ENCODE measurements at regions not wholly inside any gene's neighbourhood (a gene's known extent, or its start where the extent isn't known, plus 50 kb on each side); places are given as distances from the start of the nearest gene placed in this dataset.

- H3K36me3 ChIP-seq = no peaks in the 10 kb centered on the region
- in situ Hi-C loops (cut with MboI; ENCODE audit: low pct_ligation_motif_present in 1 of 4, low pct_unique_long_range_greater_than_20kb in 1 of 4, low sequenced_read_pairs in 3 of 4) (no loop called here), intact Hi-C loops (cut with DNase I; ENCODE audit: low total_unique reads) (no loop called here)
- H3K27me3 ChIP-seq = no peaks in the 10 kb centered on the region
- 77 to 81% methylated on average over 2 of the region's 2 CpGs for WGBS, 2 donors (ENCODE audit: low coverage in 1 of 2)
- no peak overlapping the region for H3K27ac ChIP-seq
- no peaks in the 10 kb centered on the region for H3K4me1 ChIP-seq
- no peaks in the 10 kb centered on the region for H3K9me3 ChIP-seq
- TF ChIP-seq EP300 (IDR thresholded peaks at IDR 0.05; ENCODE audit: low read depth) (no peak), CTCF (IDR thresholded peaks at IDR 0.05) (no peak), POLR2AphosphoS5 (IDR thresholded peaks at IDR 0.05) (no peak), POLR2A (IDR thresholded peaks at IDR 0.05) (no peak)
- DNase-seq = no peak
- no peak overlapping the region for H3K4me3 ChIP-seq
Observed at GRCh38 chr18:41357708-41358107, 597.3 kb upstream of the PIK3C3 start.

- WGBS, 2 donors (ENCODE audit: low coverage in 1 of 2) = 74 to 89% methylated on average over 1 to 3 of the region's 3 CpGs
Observed at GRCh38 chr18:41353777-41354528, 601.1 kb upstream of the PIK3C3 start.

GRCh38 chr18:41351430-41351829, 603.6 kb upstream of the PIK3C3 start:
- TF ChIP-seq POLR2A (IDR thresholded peaks at IDR 0.05) (no peak), CTCF (IDR thresholded peaks at IDR 0.05) (no peak), EP300 (IDR thresholded peaks at IDR 0.05; ENCODE audit: low read depth) (no peak), POLR2AphosphoS5 (IDR thresholded peaks at IDR 0.05) (no peak)
- intact Hi-C loops (cut with DNase I; ENCODE audit: low total_unique reads) (no loop called here), in situ Hi-C loops (cut with MboI; ENCODE audit: low pct_ligation_motif_present in 1 of 4, low pct_unique_long_range_greater_than_20kb in 1 of 4, low sequenced_read_pairs in 3 of 4) (no loop called here)
- Histone ChIP-seq H3K27ac (no peak overlapping the region), H3K36me3 (no peaks in the 10 kb centered on the region), H3K27me3 (no peaks in the 10 kb centered on the region), H3K4me3 (no peak overlapping the region), H3K9me3 (no peaks in the 10 kb centered on the region), H3K4me1 (no peaks in the 10 kb centered on the region)
- DNase-seq = no peak
- whole genome bisulfite sequencing, 2 donors (ENCODE audit: low coverage in 1 of 2) = 38 to 64% methylated on average over 2 to 3 of the region's 3 CpGs

More at GRCh38 chr18:41353777-41354528, 601.1 kb upstream of the PIK3C3 start:
- Histone ChIP-seq H3K36me3 (no peaks in the 10 kb centered on the region), H3K4me1 (no peaks in the 10 kb centered on the region), H3K4me3 (no peak overlapping the region), H3K27ac (no peak overlapping the region), H3K27me3 (no peaks in the 10 kb centered on the region), H3K9me3 (no peaks in the 10 kb centered on the region)
- no peak for TF ChIP-seq POLR2A (IDR thresholded peaks at IDR 0.05)
- no peak for TF ChIP-seq POLR2AphosphoS5 (IDR thresholded peaks at IDR 0.05)
- TF ChIP-seq EP300 (IDR thresholded peaks at IDR 0.05; ENCODE audit: low read depth) = no peak
- TF ChIP-seq CTCF (IDR thresholded peaks at IDR 0.05) = no peak
- DNase-seq = no peak
- intact Hi-C loops (cut with DNase I; ENCODE audit: low total_unique reads) (no loop called here), in situ Hi-C loops (cut with MboI; ENCODE audit: low pct_ligation_motif_present in 1 of 4, low pct_unique_long_range_greater_than_20kb in 1 of 4, low sequenced_read_pairs in 3 of 4) (no loop called here)

- Histone ChIP-seq H3K27me3 (no peaks in the 10 kb centered on the region), H3K9me3 (no peaks in the 10 kb centered on the region), H3K36me3 (no peaks in the 10 kb centered on the region), H3K27ac (no peak overlapping the region), H3K4me1 (no peaks in the 10 kb centered on the region), H3K4me3 (no peak overlapping the region)
- in situ Hi-C loops (cut with MboI; ENCODE audit: low pct_ligation_motif_present in 1 of 4, low pct_unique_long_range_greater_than_20kb in 1 of 4, low sequenced_read_pairs in 3 of 4) = no loop called here
- no peak for DNase-seq
- 73% methylated on average over 3 of the region's 3 CpGs for WGBS, 2 donors (ENCODE audit: low coverage in 1 of 2)
- no peak for TF ChIP-seq POLR2AphosphoS5 (IDR thresholded peaks at IDR 0.05)
- TF ChIP-seq POLR2A (IDR thresholded peaks at IDR 0.05) = no peak
- TF ChIP-seq EP300 (IDR thresholded peaks at IDR 0.05; ENCODE audit: low read depth) = no peak
- TF ChIP-seq CTCF (IDR thresholded peaks at IDR 0.05) = no peak
- intact Hi-C loops (cut with DNase I; ENCODE audit: low total_unique reads) = no loop called here
Observed at GRCh38 chr18:41347057-41347456, 608.0 kb upstream of the PIK3C3 start.
